ENCODE measurements at regions not wholly inside any gene's neighbourhood (a gene's known extent, or its start where the extent isn't known, plus 50 kb on each side); places are given as distances from the start of the nearest gene placed in this dataset.

DNA sequence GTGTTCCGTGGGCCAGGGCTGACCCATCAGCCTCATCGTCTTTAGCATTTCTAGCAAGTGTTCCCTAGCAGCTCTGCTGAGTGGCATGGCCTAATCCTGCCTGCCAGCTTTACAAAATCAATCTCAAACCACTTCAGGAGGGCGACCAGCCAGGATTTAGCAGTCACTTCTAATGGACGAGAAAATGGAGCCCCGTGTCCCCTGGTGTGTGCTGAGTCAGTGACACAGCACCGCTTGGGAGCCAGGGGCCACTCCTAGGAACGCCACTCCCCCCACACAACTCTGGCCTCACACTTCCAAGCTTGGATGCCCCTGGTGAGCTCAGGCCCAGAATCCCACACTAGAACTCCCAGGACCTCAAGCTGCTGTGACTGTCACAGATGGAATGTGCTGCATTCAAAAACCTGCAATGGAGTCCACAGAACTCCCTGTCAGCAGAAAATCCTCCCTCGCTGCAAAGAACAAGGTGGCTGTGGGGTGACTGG, 311.2 kb upstream of the GATB start:
- no peak for TF ChIP-seq TAF1 (IDR thresholded peaks at IDR 0.05; ENCODE audit: low read depth, low read length)
- no peak for TF ChIP-seq POLR2A (IDR thresholded peaks at IDR 0.05; ENCODE audit: low read depth, low read length)
- no peak for TF ChIP-seq POLR2AphosphoS5 (IDR thresholded peaks at IDR 0.05; ENCODE audit: low read depth, low read length)
- TF ChIP-seq SPI1 (IDR thresholded peaks at IDR 0.05; ENCODE audit: low read depth, low read length): no peak

All from GM12891 (cell line).